Stimulated activated CD4-positive, alpha-beta T cell treated with anti-CD3 and anti-CD28 coated beads, Interleukin-1b, Interleukin-23, amount 100 ng/mL, for 24 hours (primary cell): ENCODE measurements at regions not wholly inside any gene's neighbourhood (a gene's known extent, or its start where the extent isn't known, plus 50 kb on each side); places are given as distances from the start of the nearest gene placed in this dataset.
"Not testable (repeated sequence)": the region's sequence is repeated elsewhere in the genome, so short reads cannot be mapped to it uniquely, and the experiment has no call there.

ENCODE experiments used
- DNase-seq, 4 experiments: peaks; one replicate each; pipeline ENCODE4 v3.0.0-alpha.2; 2020; ENCODE audit warnings: low read depth in 4 of 4, low spot score in 1 of 4

- no peak for DNase-seq
These were observed 510.3 kb downstream of the PLCL1 start for GRCh38 chr2:198314559-198315153.

DNA sequence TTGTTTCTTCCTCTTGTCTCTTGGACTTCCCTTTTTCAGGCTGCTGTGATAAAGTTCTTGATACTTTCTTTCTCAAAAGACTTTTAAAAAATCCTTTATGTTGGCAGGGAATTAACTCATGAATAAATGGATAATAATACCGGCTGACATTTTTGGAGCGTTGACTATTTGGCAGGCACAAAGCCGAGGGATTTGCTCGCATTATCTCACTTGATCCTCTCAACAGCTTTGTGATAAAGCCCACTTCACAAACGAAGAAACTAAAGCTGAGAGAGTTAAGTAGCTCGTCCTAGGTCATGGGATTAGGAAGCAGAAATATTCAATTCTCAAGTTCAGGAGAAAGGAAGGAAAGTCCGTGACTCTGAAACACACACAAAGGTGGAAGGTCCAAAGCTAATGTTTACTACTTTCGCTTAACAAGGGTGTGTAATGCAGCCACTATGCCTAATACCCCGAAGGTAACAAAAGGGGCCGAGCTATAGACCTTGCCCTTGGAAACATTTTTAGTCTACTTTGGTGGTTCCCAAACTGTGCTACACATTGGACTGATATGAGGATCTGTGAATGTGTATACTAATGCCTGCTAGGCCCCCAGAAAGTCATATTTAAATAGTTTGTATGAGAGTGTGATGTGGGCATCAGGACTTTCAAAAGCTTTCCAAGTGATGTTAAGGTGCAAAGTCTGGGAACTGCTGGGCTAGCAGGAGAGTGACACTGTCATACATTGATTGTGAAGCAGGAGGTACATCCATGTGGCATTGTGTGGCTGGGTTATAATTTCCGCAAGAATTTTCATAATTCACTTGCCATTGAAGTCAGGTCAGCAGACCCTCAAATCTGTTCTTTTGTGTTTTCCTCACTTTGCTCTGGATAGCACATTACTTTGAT lies 508.4 kb downstream of the PLCL1 start:
- DNase-seq = no peak

DNA sequence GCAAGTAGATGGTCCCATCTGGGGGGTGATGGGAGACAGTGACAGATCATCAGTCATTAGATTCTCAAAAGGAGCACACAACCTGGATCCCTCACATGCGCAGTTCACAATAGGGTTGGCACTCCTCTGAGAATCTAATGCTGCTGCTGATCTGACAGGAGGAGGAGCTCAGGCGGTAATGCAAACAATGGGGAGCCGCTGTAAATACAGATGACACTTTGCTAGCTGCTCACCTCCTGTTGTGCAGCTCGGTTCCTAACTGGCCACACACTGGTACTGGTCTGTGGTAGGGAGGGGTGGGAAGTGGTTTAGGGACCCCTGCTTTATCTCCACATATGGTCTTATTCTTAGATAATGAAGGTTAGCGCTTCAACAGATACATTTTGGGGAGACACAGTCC lies 506.6 kb downstream of the PLCL1 start:
- no peak for DNase-seq

DNA sequence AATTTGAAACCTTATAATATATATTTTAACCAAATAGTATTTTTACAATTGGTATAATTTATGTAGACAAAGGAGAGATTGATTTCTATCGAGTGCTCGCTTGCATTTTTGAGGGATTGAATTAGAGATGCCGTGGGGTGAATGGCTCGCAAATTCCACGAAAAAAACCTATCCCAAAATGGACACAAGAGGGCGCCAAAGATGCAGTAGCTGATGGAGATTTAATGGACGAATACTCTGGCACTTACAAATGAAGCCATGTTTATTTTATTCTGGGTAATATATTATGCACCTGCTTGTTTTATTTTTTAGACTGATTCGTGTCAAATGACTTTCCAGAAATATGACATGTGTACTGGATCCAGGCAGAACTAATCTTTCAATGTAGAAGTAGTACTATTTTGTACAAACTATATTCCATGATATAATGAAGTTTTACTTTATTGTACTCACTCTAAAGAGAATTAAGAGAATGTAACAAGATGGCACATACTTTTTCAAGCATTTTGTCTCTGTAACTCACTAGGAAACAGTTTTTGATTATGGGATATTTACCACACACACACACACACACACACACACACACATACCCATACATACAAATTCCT lies 505.4 kb downstream of the PLCL1 start:
- DNase-seq = peak; percentile 24 to 40 (median 32)

- DNase-seq = no peak
These were observed 504.7 kb downstream of the PLCL1 start for GRCh38 chr2:198309081-198309480.

- no peak for DNase-seq
These were observed 504.0 kb downstream of the PLCL1 start for GRCh38 chr2:198308368-198308767.

GRCh38 chr2:198307093-198307492 lies 502.7 kb downstream of the PLCL1 start:
- no peak for DNase-seq

- DNase-seq = no peak
These were observed 500.5 kb downstream of the PLCL1 start for GRCh38 chr2:198304859-198305258.

GRCh38 chr2:198297350-198297749 lies 493.0 kb downstream of the PLCL1 start:
- DNase-seq = no peak

DNA sequence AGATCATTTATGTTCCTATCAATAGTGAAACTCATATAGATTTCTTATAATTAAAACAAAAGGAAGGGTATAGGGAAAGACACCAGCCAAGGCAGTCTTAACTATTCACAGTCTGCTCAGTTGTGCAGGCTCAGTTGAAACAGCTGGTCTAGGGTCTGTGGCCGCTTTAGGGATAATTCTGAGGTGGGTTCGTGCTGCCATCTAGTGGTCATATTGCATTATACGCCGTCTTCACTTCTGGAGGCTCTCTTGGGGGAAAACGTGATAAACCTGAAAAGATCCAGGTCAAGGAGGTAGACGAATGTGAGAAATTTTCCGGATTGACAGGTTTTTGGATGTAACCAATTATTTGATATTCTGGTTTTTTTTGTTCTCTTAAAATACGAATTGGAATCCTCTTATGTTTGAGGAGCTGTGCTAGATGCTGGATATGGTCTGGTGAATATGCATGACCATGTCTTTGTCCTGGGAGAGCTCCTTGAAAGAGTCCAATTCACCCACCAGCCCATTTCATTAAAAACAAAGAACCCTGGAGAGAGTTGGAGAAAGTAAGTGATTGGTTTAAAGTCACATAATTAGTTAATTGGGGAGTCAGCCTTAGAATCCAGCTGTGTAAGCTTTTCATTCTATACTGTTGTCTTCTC lies 492.4 kb downstream of the PLCL1 start:
- DNase-seq = peak; percentile 13 to 35 (median 24)

GRCh38 chr2:198293281-198293680 lies 488.9 kb downstream of the PLCL1 start:
- no peak for DNase-seq

- no peak for DNase-seq
These were observed 485.4 kb downstream of the PLCL1 start for GRCh38 chr2:198289811-198290210.

GRCh38 chr2:198287706-198288105 lies 483.3 kb downstream of the PLCL1 start:
- DNase-seq = no peak

- no peak for DNase-seq
These were observed 480.8 kb downstream of the PLCL1 start for GRCh38 chr2:198285216-198285615.

- no peak for DNase-seq
These were observed 478.8 kb downstream of the PLCL1 start for GRCh38 chr2:198283146-198283545.

DNA sequence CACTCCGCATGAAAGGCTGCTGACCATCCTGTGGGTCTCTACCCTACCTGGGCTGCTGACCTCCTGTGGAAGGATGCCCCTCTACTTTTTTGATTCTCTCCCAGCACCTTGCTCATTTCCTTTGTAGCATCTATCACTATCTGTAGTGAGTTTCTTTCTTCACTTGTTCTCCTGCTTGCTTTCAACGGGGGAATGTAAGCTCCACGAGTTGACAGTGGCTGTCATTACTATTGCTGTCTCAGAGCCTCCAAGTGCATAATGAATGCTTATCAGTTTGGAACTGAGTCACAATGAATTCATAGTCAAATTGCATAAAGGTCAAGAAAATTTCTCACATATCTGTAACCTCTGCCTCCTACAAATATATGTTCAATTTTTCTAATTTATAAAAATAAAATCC lies 477.7 kb downstream of the PLCL1 start:
- no peak for DNase-seq

GRCh38 chr2:198280145-198280544 lies 475.8 kb downstream of the PLCL1 start:
- no peak for DNase-seq

- no peak for DNase-seq
These were observed 474.6 kb downstream of the PLCL1 start for GRCh38 chr2:198279026-198279425.

DNA sequence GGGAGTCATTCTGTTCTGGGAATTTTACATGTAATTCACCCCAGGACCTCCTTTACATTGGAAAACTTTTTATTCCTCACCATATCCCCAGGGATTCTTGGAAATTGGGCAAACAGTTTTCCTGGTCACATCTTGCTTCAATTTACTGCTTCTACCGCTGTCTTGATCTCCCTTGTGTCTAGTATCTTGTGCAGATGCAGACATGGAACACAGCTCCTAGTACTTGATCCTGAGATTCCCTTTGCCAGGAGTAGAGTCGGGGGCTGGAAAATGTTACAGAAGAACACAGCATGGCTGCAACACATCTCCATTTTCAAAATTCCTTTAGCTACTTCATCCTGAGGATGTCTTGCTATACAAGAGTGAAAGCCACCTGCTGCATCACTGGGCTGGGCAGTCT lies 472.8 kb downstream of the PLCL1 start:
- no peak for DNase-seq

GRCh38 chr2:198273660-198274059 lies 469.3 kb downstream of the PLCL1 start:
- DNase-seq = no peak

- not testable (repeated sequence) for DNase-seq
These were observed 465.8 kb downstream of the PLCL1 start for GRCh38 chr2:198270157-198270556.

DNA sequence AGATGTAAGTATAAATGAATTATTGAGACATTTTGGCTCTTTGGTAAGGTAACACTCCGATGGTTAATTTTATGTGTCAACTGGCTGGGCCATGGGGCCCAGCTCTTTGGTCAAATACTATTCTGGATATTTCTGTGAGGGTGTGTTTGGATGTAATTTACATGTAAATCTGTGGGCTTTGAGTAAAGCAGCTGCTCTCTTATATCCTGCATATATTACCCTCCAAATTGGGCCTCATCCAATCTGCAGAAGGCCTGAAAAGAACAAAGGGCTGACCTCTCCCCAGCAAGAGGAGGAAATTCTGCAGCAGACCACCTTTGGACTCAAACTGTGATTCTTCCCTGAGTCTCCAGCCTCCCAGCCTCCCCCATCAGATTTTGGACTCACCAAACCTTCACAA lies 464.1 kb downstream of the PLCL1 start:
- no peak for DNase-seq
